ENCODE measurements at regions not wholly inside any gene's neighbourhood (a gene's known extent, or its start where the extent isn't known, plus 50 kb on each side); places are given as distances from the start of the nearest gene placed in this dataset.

- DNase-seq (ENCODE audit: low read depth), result no peak
- TF ChIP-seq CTCF (conservative IDR thresholded peaks at IDR 0.05; ENCODE audit: control insufficient read depth, insufficient read depth, low read depth, low read length), result no peak
- no peak overlapping the region for H3K4me3 ChIP-seq (ENCODE audit: control insufficient read depth, low read depth, low read length)
These were observed 389.6 kb upstream of the C1orf87 start for GRCh38 chr1:60463146-60463545.

GRCh38 chr1:60461925-60462595, 388.5 kb upstream of the C1orf87 start:
- no peak overlapping the region for H3K4me3 ChIP-seq (ENCODE audit: control insufficient read depth, low read depth, low read length)
- no peak for DNase-seq (ENCODE audit: low read depth)
- no peak for TF ChIP-seq CTCF (conservative IDR thresholded peaks at IDR 0.05; ENCODE audit: control insufficient read depth, insufficient read depth, low read depth, low read length)

GRCh38 chr1:60458111-60458510, 384.5 kb upstream of the C1orf87 start:
- peak; percentile 7 for DNase-seq (ENCODE audit: low read depth)
- no peak overlapping the region for H3K4me3 ChIP-seq (ENCODE audit: control insufficient read depth, low read depth, low read length)
- no peak for TF ChIP-seq CTCF (conservative IDR thresholded peaks at IDR 0.05; ENCODE audit: control insufficient read depth, insufficient read depth, low read depth, low read length)

- TF ChIP-seq CTCF (conservative IDR thresholded peaks at IDR 0.05; ENCODE audit: control insufficient read depth, insufficient read depth, low read depth, low read length), result no peak
- no peak for DNase-seq (ENCODE audit: low read depth)
- no peak overlapping the region for H3K4me3 ChIP-seq (ENCODE audit: control insufficient read depth, low read depth, low read length)
These were observed 376.3 kb upstream of the C1orf87 start for GRCh38 chr1:60449876-60450275.

GRCh38 chr1:60448850-60449249, 375.3 kb upstream of the C1orf87 start:
- H3K4me3 ChIP-seq (ENCODE audit: control insufficient read depth, low read depth, low read length), result no peak overlapping the region
- no peak for TF ChIP-seq CTCF (conservative IDR thresholded peaks at IDR 0.05; ENCODE audit: control insufficient read depth, insufficient read depth, low read depth, low read length)
- no peak for DNase-seq (ENCODE audit: low read depth)

- TF ChIP-seq CTCF (conservative IDR thresholded peaks at IDR 0.05; ENCODE audit: control insufficient read depth, insufficient read depth, low read depth, low read length), result no peak
- no peak overlapping the region for H3K4me3 ChIP-seq (ENCODE audit: control insufficient read depth, low read depth, low read length)
- no peak for DNase-seq (ENCODE audit: low read depth)
These were observed 371.1 kb upstream of the C1orf87 start for GRCh38 chr1:60444680-60445079.

GRCh38 chr1:60436186-60436585, 362.6 kb upstream of the C1orf87 start:
- no peak overlapping the region for H3K4me3 ChIP-seq (ENCODE audit: control insufficient read depth, low read depth, low read length)
- TF ChIP-seq CTCF (conservative IDR thresholded peaks at IDR 0.05; ENCODE audit: control insufficient read depth, insufficient read depth, low read depth, low read length), result no peak
- no peak for DNase-seq (ENCODE audit: low read depth)

All from fibroblast of mammary gland (primary cell).